Esophagus muscularis mucosa (tissue), 3 donors: ENCODE measurements at regions not wholly inside any gene's neighbourhood (a gene's known extent, or its start where the extent isn't known, plus 50 kb on each side); places are given as distances from the start of the nearest gene placed in this dataset.

Source experiments
- POLR2A ChIP-seq: fragments of 450-650 bp; IDR thresholded peaks from one replicate; pipeline ENCODE4 v1.6.1; 2017; ENCODE audit warnings: antibody characterized with exemption, moderate library complexity, mild to moderate bottlenecking, low read depth
- POLR2AphosphoS5 ChIP-seq, 2 donors: sonication (generic); formaldehyde crosslinking; IDR thresholded peaks; one replicate each; pipeline ENCODE4 v1.6.1; 2017; ENCODE audit warnings: antibody characterized with exemption in 2 of 2
- TF ChIP-seq, protein P1 (sequence below), 3 experiments: fragments of 200-600 bp in 2 of 3; fragments of 450-650 bp in 1 of 3; sonication (generic) in 2 of 3; IDR thresholded peaks; one replicate each; pipeline ENCODE4 v1.5.1; 2017 to 2019; ENCODE audit warnings: antibody characterized with exemption in 3 of 3, mild to moderate bottlenecking in 2 of 3, moderate library complexity in 1 of 3

DNA sequence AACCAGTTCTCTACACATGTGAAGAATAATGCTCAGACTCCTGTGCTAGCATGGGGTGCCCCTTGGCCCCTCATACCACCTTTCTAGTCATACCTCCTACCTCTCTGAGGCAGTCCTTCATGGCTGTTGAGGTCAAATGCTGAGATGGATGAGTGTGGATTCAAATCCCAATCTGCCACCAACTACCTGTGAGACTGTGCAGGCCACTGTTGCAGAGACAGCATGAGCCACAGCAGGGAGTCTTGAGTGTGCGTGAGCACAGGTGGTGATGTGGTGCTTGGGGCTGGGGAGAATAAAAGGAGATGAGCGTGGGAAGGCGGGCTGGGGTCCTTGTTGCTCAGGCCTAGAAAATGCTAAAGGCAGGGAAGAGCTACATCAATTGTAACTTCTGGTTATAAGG is 218.0 kb upstream of the E2F8 start:
- TF ChIP-seq POLR2AphosphoS5 (IDR thresholded peaks at IDR 0.05), result no peak
- TF ChIP-seq, protein P1, sequence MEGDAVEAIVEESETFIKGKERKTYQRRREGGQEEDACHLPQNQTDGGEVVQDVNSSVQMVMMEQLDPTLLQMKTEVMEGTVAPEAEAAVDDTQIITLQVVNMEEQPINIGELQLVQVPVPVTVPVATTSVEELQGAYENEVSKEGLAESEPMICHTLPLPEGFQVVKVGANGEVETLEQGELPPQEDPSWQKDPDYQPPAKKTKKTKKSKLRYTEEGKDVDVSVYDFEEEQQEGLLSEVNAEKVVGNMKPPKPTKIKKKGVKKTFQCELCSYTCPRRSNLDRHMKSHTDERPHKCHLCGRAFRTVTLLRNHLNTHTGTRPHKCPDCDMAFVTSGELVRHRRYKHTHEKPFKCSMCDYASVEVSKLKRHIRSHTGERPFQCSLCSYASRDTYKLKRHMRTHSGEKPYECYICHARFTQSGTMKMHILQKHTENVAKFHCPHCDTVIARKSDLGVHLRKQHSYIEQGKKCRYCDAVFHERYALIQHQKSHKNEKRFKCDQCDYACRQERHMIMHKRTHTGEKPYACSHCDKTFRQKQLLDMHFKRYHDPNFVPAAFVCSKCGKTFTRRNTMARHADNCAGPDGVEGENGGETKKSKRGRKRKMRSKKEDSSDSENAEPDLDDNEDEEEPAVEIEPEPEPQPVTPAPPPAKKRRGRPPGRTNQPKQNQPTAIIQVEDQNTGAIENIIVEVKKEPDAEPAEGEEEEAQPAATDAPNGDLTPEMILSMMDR (IDR thresholded peaks at IDR 0.05), result no peak
- TF ChIP-seq POLR2A, result no peak
